HAP-1 (cell line): ENCODE measurements at regions not wholly inside any gene's neighbourhood (a gene's known extent, or its start where the extent isn't known, plus 50 kb on each side); places are given as distances from the start of the nearest gene placed in this dataset.
"Not testable (repeated sequence)": the region's sequence is repeated elsewhere in the genome, so short reads cannot be mapped to it uniquely, and the experiment has no call there.

Experiments used
- DNase-seq, 2 experiments: peaks; one replicate each; pipeline ENCODE4 v3.0.0-alpha.2; 2016 to 2020; ENCODE audit warnings: low spot score in 2 of 2
- H3K27me3 ChIP-seq: fragments of 250-450 bp; sonication (Bioruptor Pico); 2 replicates; pipeline ENCODE4 v1.5.1; 2020; ENCODE audit warnings: low read depth, mild to moderate bottlenecking, moderate library complexity
- H3K36me3 ChIP-seq: fragments of 250-450 bp; sonication (Bioruptor Pico); replicated peaks from 2 replicates; pipeline ENCODE4 v1.5.1; 2020; ENCODE audit warnings: mild to moderate bottlenecking
- H3K4me1 ChIP-seq: fragments of 250-450 bp; sonication (Bioruptor Pico); 2 replicates; pipeline ENCODE4 v1.5.1; 2020; ENCODE audit warnings: mild to moderate bottlenecking
- H3K4me3 ChIP-seq: fragments of 250-450 bp; sonication (Bioruptor Pico); 2 replicates; pipeline ENCODE4 v1.5.1; 2020; ENCODE audit warnings: mild to moderate bottlenecking, moderate library complexity
- H3K9me3 ChIP-seq: fragments of 250-450 bp; sonication (Bioruptor Pico); 2 replicates; pipeline ENCODE4 v1.5.1; 2020; ENCODE audit warnings: mild to moderate bottlenecking, moderate library complexity
- in situ Hi-C: fragments of 300-500 bp; cut with MboI; formaldehyde crosslinking; loops from 3 replicates; pipeline ENCODE4 v1.14.3; 2020; ENCODE audit warnings: low sequenced_read_pairs, inconsistent platforms, mixed read lengths

- H3K36me3 ChIP-seq, result no peaks in the 10 kb centered on the region
- no peaks in the 10 kb centered on the region for H3K9me3 ChIP-seq
- no peak for DNase-seq
- in situ Hi-C loops, result no loop called here
- no peaks in the 10 kb centered on the region for H3K27me3 ChIP-seq
- H3K4me1 ChIP-seq, result no peaks in the 10 kb centered on the region
- H3K4me3 ChIP-seq, result no peak overlapping the region
Measured at GRCh38 chr10:133015816-133016462, 71.8 kb upstream of the ADGRA1 start.

- no peaks in the 10 kb centered on the region for H3K27me3 ChIP-seq
- no peaks in the 10 kb centered on the region for H3K4me1 ChIP-seq
- DNase-seq, result no peak
- no peaks in the 10 kb centered on the region for H3K9me3 ChIP-seq
- in situ Hi-C loops, result no loop called here
- H3K4me3 ChIP-seq, result no peak overlapping the region
- H3K36me3 ChIP-seq, result no peaks in the 10 kb centered on the region
Measured at GRCh38 chr10:133015321-133015720, 72.4 kb upstream of the ADGRA1 start.

GRCh38 chr10:133014416-133015210 lies 72.2 kb upstream of the CFAP46 start:
- DNase-seq, result no peak
- Histone ChIP-seq H3K4me1 (no peaks in the 10 kb centered on the region), H3K4me3 (no peak overlapping the region), H3K27me3 (no peaks in the 10 kb centered on the region), H3K36me3 (no peaks in the 10 kb centered on the region), H3K9me3 (no peaks in the 10 kb centered on the region)
- in situ Hi-C loops, result no loop called here

GRCh38 chr10:133013463-133013862 lies 71.1 kb upstream of the CFAP46 start:
- Histone ChIP-seq H3K36me3 (no peaks in the 10 kb centered on the region), H3K9me3 (no peaks in the 10 kb centered on the region), H3K27me3 (no peaks in the 10 kb centered on the region), H3K4me1 (no peaks in the 10 kb centered on the region), H3K4me3 (no peak overlapping the region)
- in situ Hi-C loops, result no loop called here
- no peak for DNase-seq

GRCh38 chr10:133012573-133013359 lies 70.4 kb upstream of the CFAP46 start:
- no peak overlapping the region for H3K4me3 ChIP-seq
- H3K27me3 ChIP-seq, result no peaks in the 10 kb centered on the region
- no peak for DNase-seq
- no peaks in the 10 kb centered on the region for H3K4me1 ChIP-seq
- H3K9me3 ChIP-seq, result no peaks in the 10 kb centered on the region
- H3K36me3 ChIP-seq, result no peaks in the 10 kb centered on the region
- in situ Hi-C loops, result no loop called here

- H3K9me3 ChIP-seq, result no peaks in the 10 kb centered on the region
- no peak for DNase-seq
- H3K27me3 ChIP-seq, result no peaks in the 10 kb centered on the region
- no peaks in the 10 kb centered on the region for H3K36me3 ChIP-seq
- in situ Hi-C loops, result no loop called here
- H3K4me1 ChIP-seq, result no peaks in the 10 kb centered on the region
- H3K4me3 ChIP-seq, result no peak overlapping the region
Measured at GRCh38 chr10:133011882-133012281, 69.5 kb upstream of the CFAP46 start.

GRCh38 chr10:133011393-133011792 lies 69.0 kb upstream of the CFAP46 start:
- DNase-seq, H3K27me3 ChIP-seq, in situ Hi-C loops, H3K36me3 ChIP-seq, H3K4me3 ChIP-seq, H3K4me1 ChIP-seq, H3K9me3 ChIP-seq: not testable (repeated sequence)

GRCh38 chr10:133010843-133011179 lies 68.4 kb upstream of the CFAP46 start:
- H3K9me3 ChIP-seq, H3K4me1 ChIP-seq, H3K36me3 ChIP-seq, in situ Hi-C loops, DNase-seq, H3K4me3 ChIP-seq, H3K27me3 ChIP-seq: not testable (repeated sequence)

GRCh38 chr10:133010095-133010842 lies 67.9 kb upstream of the CFAP46 start:
- no peaks in the 10 kb centered on the region for H3K4me1 ChIP-seq
- no peaks in the 10 kb centered on the region for H3K9me3 ChIP-seq
- H3K4me3 ChIP-seq, result no peak overlapping the region
- H3K27me3 ChIP-seq, result no peaks in the 10 kb centered on the region
- in situ Hi-C loops, result no loop called here
- no peak for DNase-seq
- H3K36me3 ChIP-seq, result no peaks in the 10 kb centered on the region

GRCh38 chr10:133009218-133009950 lies 67.0 kb upstream of the CFAP46 start:
- Histone ChIP-seq H3K36me3 (no peaks in the 10 kb centered on the region), H3K9me3 (no peaks in the 10 kb centered on the region), H3K4me1 (no peaks in the 10 kb centered on the region), H3K4me3 (no peak overlapping the region), H3K27me3 (no peaks in the 10 kb centered on the region)
- DNase-seq, result peak in 1 of 2 experiments; percentile 41
- in situ Hi-C loops, result no loop called here

- H3K27me3 ChIP-seq, result no peaks in the 10 kb centered on the region
- DNase-seq, result no peak
- H3K9me3 ChIP-seq, result no peaks in the 10 kb centered on the region
- H3K36me3 ChIP-seq, result no peaks in the 10 kb centered on the region
- in situ Hi-C loops, result no loop called here
- no peaks in the 10 kb centered on the region for H3K4me1 ChIP-seq
- H3K4me3 ChIP-seq, result no peak overlapping the region
Measured at GRCh38 chr10:133008736-133009135, 66.4 kb upstream of the CFAP46 start.

GRCh38 chr10:133008196-133008595 lies 65.8 kb upstream of the CFAP46 start:
- Histone ChIP-seq H3K36me3 (no peaks in the 10 kb centered on the region), H3K9me3 (no peaks in the 10 kb centered on the region), H3K4me3 (no peak overlapping the region), H3K4me1 (peaks cover 2% of the 10 kb centered on the region), H3K27me3 (no peaks in the 10 kb centered on the region)
- no peak for DNase-seq
- in situ Hi-C loops, result no loop called here

GRCh38 chr10:133007360-133007858 lies 65.0 kb upstream of the CFAP46 start:
- DNase-seq, result no peak
- H3K27me3 ChIP-seq, result no peaks in the 10 kb centered on the region
- H3K9me3 ChIP-seq, result no peaks in the 10 kb centered on the region
- H3K4me1 ChIP-seq, result peaks cover 8% of the 10 kb centered on the region
- H3K36me3 ChIP-seq, result no peaks in the 10 kb centered on the region
- in situ Hi-C loops, result no loop called here
- no peak overlapping the region for H3K4me3 ChIP-seq
